GM21619 (cell line): ENCODE measurements at regions not wholly inside any gene's neighbourhood (a gene's known extent, or its start where the extent isn't known, plus 50 kb on each side); places are given as distances from the start of the nearest gene placed in this dataset.

ENCODE experiments used
- ATAC-seq: cut with Tn5 transposase; IDR thresholded peaks from one replicate; pipeline ENCODE4 v1.9.1; 2021; ENCODE audit not compliant: unreplicated experiment

DNA sequence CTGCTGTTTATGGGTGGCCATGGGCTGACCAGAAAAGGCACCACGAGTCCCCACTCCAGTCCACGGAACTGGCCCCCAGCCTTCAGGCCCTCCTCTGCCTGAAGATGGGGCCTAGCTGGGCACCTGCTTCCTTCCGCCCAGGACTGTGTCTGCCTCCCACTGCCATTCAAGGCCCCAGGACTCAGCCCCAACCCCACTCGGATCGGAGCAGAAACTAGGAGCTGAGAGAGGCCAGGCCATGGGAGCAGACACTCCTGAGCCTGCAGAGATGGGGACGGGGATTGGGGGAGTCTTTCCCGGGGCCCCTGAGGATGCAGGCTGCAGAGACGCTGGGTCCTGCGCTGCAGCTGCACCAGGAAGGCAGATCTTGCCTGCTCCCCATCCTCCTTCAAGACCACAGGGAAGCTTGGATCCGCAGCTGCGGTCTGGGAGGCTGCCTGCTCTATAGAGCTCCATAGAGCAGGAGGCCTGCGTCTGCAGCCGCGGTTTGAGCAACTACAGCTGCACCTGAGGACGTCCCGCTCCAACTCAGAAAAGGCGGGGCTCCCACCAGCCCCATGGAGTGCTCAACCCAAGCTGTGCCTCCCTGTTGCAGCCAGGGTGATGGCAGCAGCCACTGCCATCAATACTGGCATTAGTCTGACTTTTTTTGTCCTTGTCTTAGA lies 383.9 kb upstream of the TMCO5A start:
- ATAC-seq, result no peak

DNA sequence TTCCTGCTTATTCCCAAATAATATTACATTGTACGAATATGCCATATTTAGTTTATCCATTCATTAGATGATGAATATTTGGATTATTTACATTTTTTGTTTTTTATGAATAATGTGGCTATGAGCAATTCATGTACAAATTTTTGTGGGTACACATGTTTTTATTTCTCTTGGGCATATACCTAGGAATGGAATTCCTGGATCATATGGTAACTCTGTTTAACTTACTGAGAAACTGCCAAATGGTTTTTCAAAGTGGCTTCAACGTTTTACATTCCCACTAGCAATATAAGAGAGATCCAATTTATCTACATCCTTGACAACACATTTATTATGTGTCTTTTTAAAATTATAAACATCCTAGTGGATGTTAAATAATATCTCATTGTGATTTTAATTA lies 362.0 kb upstream of the TMCO5A start:
- ATAC-seq, result no peak

DNA sequence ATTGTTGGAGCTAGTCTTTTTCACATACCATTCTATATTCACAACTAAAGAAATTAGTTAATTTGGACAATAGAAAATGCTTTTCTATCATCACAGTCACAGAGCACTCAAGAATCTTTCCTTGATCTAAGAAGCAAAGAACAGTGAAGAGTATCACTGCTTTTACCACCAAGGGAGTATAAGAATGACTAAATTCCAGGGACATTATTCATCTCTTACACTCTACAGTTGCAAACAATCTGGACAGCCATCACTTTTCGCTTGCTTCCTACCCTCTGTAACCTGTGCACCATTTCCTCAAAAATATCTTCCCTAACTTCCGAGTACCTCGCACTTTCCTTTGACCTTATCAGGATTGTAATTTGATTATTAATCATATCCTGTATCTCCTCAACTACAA lies 359.5 kb upstream of the TMCO5A start:
- ATAC-seq, result no peak

DNA sequence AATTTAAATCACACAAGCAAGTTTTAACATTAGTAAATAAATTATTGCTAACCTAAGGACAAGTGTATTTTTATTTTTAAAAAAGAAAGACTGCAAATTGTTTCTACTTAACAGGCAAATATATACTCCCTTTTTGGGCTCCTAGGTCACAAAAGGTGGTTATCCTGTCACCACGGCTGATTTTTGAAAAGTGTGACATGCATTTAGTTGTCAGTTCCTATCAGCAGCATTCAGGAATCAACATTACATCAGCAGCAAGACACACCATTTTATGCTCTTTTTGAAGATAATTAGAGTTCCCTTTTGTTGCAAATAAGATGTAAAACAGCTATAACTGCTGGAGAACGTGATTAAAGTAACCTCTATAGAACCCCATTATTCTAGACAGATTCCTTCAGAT lies 357.5 kb upstream of the TMCO5A start:
- ATAC-seq, result no peak

DNA sequence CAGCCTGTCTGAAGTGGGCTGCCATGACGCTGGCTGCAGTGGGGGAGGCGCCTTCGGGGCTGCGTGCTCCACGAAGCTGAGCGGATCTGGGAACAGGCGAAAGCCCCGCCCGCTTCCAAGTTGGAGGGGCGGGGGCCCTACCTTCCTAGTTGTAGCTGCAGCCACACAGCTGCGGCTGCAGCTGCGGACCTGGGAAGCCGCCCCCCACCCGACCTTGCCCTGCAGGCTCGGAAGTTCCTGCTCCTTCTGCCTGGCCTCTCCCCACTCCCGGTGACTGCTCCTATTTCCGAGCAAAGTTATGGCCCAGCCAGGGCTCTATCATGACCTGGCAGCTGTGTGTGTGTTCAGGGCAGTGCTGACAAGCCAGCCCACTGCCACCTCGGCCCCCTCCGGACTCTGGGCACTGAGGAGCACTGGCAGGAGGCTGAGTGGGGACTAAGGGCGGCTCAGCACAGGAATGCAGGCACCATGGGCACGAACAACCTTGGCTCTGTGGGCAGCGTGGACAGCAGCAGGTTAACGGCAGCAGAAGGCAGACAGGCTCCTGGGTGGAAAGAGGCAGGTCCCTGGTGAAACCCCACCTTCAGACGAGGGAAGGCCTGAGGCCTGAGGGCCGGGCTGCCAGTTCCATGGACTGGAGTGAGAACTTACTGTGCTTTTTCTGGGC lies 352.4 kb upstream of the TMCO5A start:
- no peak for ATAC-seq

- ATAC-seq, result no peak
Observed at GRCh38 chr15:37582852-37583251, 351.6 kb upstream of the TMCO5A start.

DNA sequence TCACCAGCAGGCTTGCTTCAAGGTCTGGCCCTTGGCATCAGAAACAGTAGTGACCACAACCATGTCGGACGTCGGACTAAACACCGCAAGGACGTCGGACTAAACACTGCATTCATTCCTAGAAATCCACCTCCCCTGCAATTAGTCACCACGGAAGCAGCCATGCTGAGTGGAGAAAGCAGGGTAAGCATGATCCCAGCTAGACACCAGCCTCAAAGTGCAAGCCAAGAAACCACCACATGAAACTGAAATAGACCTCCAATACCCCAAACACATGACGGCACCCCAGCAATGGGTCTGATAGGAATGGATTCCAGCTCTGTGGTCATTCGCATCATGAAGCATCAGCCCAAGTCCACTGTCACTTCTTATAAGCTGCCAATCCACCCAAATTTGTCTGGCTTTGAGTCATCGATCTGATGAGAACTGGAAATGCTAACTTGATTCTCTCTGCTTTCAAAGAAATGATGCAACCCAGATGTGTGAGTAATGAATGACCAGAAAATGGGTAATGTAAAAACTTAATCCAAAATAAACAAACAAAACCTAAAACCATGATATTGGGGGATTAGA lies 348.3 kb upstream of the TMCO5A start:
- ATAC-seq, result no peak

GRCh38 chr15:37586976-37587375 lies 347.5 kb upstream of the TMCO5A start:
- ATAC-seq, result no peak

DNA sequence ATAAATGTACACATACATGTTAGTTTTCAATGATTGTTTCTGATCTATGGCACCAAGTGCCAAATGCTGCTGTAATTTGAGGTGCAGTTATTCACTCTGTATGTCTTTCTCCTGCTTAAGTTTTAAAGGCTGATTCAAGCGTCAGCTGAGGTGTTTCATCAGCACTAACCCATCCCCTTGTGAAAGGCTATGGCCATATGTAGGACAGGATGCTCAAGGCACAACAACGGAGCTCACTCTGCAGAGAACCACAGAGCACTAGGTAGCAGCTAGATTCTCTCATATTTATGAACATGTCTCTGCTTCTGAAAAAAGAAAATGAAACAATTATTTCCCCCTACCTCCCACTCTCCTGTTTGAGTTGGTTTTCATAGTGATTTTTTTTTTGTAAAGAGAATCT lies 340.0 kb upstream of the TMCO5A start:
- ATAC-seq, result no peak

DNA sequence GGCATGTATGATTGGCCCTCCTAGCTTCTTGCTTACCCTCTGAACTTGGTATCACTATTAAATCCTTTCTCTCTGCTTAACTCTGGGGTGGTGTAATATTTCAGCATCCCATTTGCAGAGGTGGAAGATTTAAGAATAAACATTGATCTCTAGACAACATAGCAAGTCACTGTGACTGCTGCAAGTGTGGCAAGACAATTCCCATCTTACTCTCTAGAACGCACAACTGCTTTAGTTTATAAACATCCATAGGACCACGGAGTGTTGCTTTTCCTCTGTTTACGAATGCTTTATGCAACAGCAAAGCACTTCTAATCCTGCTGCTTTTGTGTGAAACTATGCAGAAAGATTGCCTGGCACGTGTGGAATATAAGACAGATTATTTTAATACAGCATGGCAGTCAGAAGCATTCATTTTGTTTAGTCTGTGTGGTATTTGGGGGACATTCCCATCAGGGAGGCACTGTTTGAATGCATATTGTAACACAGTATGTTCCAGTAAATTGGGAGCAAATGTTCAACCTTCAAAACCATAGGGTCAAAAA lies 338.9 kb upstream of the TMCO5A start:
- ATAC-seq, result no peak

DNA sequence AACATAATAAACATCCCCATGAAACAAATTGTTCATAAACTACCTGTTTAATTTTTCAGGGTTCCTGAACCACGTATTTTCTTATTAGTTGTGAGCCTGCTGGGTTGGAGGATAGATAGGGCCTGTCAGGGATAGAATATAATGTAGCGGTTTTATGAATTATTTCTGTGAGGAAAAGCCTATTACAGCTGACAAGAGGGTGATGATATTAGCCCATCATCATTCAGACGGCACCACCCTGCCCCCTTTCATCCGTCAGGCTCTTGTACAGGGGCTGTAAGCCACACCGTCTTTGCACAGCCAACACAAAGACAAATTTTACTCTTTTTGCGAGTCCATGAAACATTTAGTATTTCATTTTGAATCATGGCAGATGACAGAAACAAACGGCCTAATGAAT lies 335.3 kb upstream of the TMCO5A start:
- no peak for ATAC-seq

DNA sequence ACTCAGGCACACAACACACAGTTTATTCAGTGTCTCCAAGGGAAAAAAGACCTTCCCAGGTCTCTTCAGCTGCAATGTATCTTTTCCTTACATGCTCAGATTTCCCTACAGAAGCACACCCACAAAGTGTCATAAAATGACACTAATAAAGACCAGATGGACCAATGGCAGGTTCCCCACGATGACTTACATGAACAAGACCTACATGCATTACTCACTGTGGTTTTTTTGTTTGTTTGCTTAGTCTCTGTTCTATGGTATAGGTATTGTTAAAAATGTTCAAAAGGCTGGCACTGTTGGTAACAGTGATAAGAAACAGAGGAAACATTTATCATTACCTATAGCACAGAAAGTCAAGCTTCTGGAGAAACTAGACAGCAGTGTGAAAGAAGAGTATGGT lies 318.2 kb upstream of the TMCO5A start:
- no peak for ATAC-seq

DNA sequence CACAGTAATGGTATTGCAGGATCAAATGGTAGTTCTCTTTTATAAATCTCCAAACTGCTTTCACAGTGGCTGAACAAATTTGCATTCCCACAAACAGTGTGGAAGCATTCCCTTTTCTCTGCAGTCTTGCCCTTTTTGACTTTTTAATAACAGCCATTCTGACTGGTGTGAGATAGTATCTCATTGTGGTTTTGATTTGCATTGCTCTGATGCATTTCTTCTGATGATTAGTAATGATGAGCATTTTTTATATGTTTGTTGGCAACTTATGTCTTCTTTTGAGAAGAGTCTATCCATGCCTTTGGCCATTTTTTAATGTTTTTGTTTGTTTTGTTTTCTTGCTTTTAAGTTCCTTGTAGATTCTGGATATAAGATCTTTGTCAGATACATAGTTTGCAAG lies 316.1 kb upstream of the TMCO5A start:
- ATAC-seq, result no peak

- ATAC-seq, result no peak
Observed at GRCh38 chr15:37619358-37620042, 314.9 kb upstream of the TMCO5A start.

- ATAC-seq, result no peak
Observed at GRCh38 chr15:37625576-37625975, 308.9 kb upstream of the TMCO5A start.

GRCh38 chr15:37628507-37628906 lies 305.9 kb upstream of the TMCO5A start:
- ATAC-seq, result no peak

DNA sequence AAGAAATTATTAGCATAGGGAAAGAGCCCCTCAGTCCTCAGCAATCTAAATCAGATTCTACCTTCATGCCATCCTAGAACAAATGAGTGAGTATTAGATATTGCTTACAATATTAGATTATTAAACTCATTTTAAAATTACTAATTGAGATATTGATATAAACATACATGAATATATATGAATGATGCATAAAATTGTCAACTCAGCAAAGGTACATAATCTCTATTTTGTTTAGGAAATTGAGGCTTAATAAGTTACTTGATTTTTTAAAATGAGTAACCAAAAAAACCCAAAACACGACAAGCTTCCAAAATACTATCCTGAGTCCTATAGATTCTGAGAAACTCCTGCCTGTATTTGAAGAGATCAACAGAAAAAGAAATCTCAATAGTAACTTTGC lies 297.7 kb upstream of the TMCO5A start:
- no peak for ATAC-seq

- ATAC-seq, result no peak
Observed at GRCh38 chr15:37638116-37638515, 296.3 kb upstream of the TMCO5A start.

DNA sequence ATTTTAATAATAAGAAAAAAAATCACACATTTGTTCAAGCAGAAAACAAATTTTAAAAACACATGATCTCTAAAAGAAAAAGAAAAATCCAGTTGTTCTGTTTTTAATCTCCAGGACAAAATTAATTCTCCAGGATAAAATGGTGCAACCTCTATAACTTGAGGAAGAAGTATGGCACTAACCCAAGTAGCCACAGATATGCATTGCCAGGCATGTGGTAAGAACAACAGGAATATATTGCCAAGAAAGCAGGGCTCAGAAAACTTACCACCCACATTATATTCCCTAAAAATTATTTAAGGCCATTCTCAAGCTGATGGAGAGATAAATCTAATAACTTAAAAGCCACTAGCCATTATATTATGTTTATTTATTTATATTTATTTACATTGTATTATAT lies 295.7 kb upstream of the TMCO5A start:
- no peak for ATAC-seq

DNA sequence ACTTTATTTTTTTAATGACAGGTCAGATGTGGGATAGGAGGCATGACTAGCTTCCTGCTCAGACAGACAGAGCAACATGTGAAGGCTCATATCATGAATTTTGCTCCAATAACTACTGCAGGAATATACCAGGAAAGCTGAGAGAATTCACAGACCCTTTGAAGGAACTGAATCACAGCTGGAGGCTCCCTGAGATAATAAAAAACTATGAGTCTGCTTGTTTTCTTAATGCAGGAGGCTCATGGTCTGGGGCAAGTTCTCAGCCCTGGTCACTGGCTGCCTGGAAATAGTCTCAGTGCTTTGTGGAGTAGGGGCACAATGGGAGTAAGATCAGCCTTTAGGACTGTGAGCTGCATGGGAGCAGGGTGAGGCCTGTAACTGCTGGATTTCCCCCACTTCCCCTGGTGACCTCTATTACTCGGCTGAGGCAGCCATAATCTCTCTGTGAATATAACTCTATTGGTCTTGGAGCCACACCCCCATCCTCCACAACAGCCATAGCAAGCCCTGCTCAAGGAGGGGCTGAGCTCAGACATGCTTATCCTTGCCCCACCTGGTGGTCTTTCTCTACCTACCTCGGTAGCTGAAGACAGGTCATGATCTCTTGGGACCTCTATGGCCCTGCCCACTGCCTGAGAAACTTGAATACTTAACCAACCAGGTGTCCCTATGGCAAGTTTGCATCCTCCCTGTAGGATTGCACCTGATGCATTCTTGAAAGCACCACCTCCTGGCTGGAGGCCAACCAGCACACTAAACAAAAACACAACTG lies 281.6 kb upstream of the TMCO5A start:
- ATAC-seq, result no peak

DNA sequence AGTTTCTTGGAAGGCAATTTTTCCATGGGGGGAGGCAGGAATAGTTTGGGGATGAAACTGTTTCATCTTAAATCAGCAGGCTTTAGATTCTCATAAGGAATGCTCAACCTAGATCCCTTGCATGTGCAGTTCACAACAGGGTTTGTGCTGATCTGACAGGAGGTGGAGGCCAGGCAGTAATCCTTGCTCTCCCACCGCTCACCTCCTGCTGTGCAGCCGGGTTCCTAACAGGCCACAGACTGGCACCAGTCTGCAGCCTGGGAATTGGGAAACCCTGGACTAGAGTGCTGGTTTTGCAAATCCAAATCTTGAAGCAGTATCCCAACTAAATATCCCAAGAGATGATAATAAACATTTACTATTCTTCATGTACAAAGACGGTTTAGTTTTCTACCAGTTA lies 256.3 kb upstream of the TMCO5A start:
- ATAC-seq, result no peak
